Peyer's patch (tissue), 4 donors: ENCODE measurements at regions not wholly inside any gene's neighbourhood (a gene's known extent, or its start where the extent isn't known, plus 50 kb on each side); places are given as distances from the start of the nearest gene placed in this dataset.

Experiments
- CTCF ChIP-seq, 6 experiments: fragments of 450-650 bp in 4 of 6; fragments of 200-600 bp in 2 of 6; sonication (generic) in 1 of 6; IDR thresholded peaks; one replicate each; pipeline ENCODE4 v1.5.1; 2017 to 2019; ENCODE audit warnings: antibody characterized with exemption in 6 of 6, mild to moderate bottlenecking in 3 of 6, moderate library complexity in 1 of 6
- POLR2A ChIP-seq, 2 donors: fragments of 450-650 bp; IDR thresholded peaks; one replicate each; pipeline ENCODE4 v1.5.1; 2017; ENCODE audit warnings: antibody characterized with exemption in 2 of 2, mild to moderate bottlenecking in 2 of 2, moderate library complexity in 2 of 2

GRCh38 chr5:126093041-126093440 is 330.2 kb upstream of the GRAMD2B start:
- no peak for TF ChIP-seq CTCF (IDR thresholded peaks at IDR 0.05)
- no peak for TF ChIP-seq POLR2A (IDR thresholded peaks at IDR 0.05)
